Small intestine (tissue), 7 donors: ENCODE measurements at regions not wholly inside any gene's neighbourhood (a gene's known extent, or its start where the extent isn't known, plus 50 kb on each side); places are given as distances from the start of the nearest gene placed in this dataset.

Source experiments
- DNase-seq, 2 donors: peaks; one replicate each; pipeline versions ENCODE4 v3.0.0 to v3.0.0-alpha.2; 2013
- FAIRE-seq: peaks from 2 replicates; lab custom pipeline; 2012; peaks lifted over from hg19 to GRCh38; lab: Jason Lieb, UNC
- H3K27ac ChIP-seq, 3 donors: one replicate each; pipeline ENCODE4 v1.5.1; 2013; ENCODE audit warnings: low read length in 2 of 3, mild to moderate bottlenecking in 2 of 3, control low read depth in 1 of 3, inconsistent platforms in 1 of 3, low read depth in 1 of 3, moderate library complexity in 1 of 3
- H3K27me3 ChIP-seq, 3 donors: one replicate each; pipeline ENCODE4 v1.6.1; 2013; ENCODE audit warnings: low read length in 3 of 3, inconsistent platforms in 1 of 3; ENCODE audit not compliant: control insufficient read depth in 3 of 3, insufficient read depth in 3 of 3
- H3K36me3 ChIP-seq, 3 donors: one replicate each; pipeline ENCODE4 v1.6.1; 2013; ENCODE audit warnings: low read length in 3 of 3, inconsistent platforms in 1 of 3, low read depth in 1 of 3, mild to moderate bottlenecking in 1 of 3, moderate library complexity in 1 of 3; ENCODE audit not compliant: control insufficient read depth in 3 of 3, insufficient read depth in 2 of 3
- H3K4me1 ChIP-seq, 3 donors: one replicate each; pipeline ENCODE4 v1.6.1; 2013; ENCODE audit warnings: low read length in 2 of 3, inconsistent platforms in 1 of 3, low read depth in 1 of 3, mild to moderate bottlenecking in 1 of 3, moderate library complexity in 1 of 3; ENCODE audit not compliant: control insufficient read depth in 3 of 3, insufficient read depth in 2 of 3
- H3K4me3 ChIP-seq, 3 donors: one replicate each; pipeline ENCODE4 v1.5.1; 2013; ENCODE audit warnings: low read length in 3 of 3, control low read depth in 1 of 3, inconsistent platforms in 1 of 3, low read depth in 1 of 3, mild to moderate bottlenecking in 1 of 3, moderate library complexity in 1 of 3
- H3K9me3 ChIP-seq, 2 donors: one replicate each; pipeline ENCODE4 v1.6.1; 2013; ENCODE audit warnings: low read depth in 1 of 2, low read length in 1 of 2; ENCODE audit not compliant: control insufficient read depth in 2 of 2, insufficient read depth in 1 of 2
- WGBS, 3 donors: extraction: QIAGEN DNeasy Blood & Tissue Kit; methylation state at CpG; one replicate each; pipeline ENCODE4 v1.1.7; 2013; 5-methylcytosine and 5-hydroxymethylcytosine counted together
- donor health status: healthy with polysubstance abuse.
- donor health status: control.
- donor health status: control.
- donor health status: Bipolar disorder and iron deficiency.
- donor health status: healthy.

GRCh38 chr13:26811581-26811980 is 51.0 kb upstream of the GPR12 start:
- Histone ChIP-seq H3K4me3 (no peak overlapping the region), H3K27ac (no peak overlapping the region), H3K36me3 (no peaks in the 10 kb centered on the region), H3K9me3 (peaks cover 0 to 2% of the 10 kb centered on the region in 2 donors), H3K27me3 (peaks cover 0 to 2% (median 0%) of the 10 kb centered on the region in 3 donors), H3K4me1 (peaks cover 0 to 3% (median 0%) of the 10 kb centered on the region in 3 donors)
- no peak for DNase-seq
- FAIRE-seq: no peak
- 80 to 88% (median 87%) methylated on average over 3 of the region's 3 CpGs for WGBS, 3 donors
